PC-3 (cell line): ENCODE measurements at regions not wholly inside any gene's neighbourhood (a gene's known extent, or its start where the extent isn't known, plus 50 kb on each side); places are given as distances from the start of the nearest gene placed in this dataset.
"Not testable (repeated sequence)": the region's sequence is repeated elsewhere in the genome, so short reads cannot be mapped to it uniquely, and the experiment has no call there.

ENCODE experiments used
- ATAC-seq: fragments of 200-7000 bp; cut with Tn5 transposase; 2 replicates; pipeline ENCODE4 v1.9.1; 2020; ENCODE audit warnings: mild to moderate bottlenecking, moderate library complexity
- BruUV-seq: library from RNA; stranded (reverse); fragments of 400-500 nt; replicated peaks from 2 replicates; lab custom pipeline; 2021; lab: Mats Ljungman, UMichigan
- CTCF ChIA-PET: fragments of 300-600 bp; sonication (Branson Sonifier 250); formaldehyde crosslinking; loops from one replicate; lab custom pipeline; 2022; ENCODE audit warnings: antibody characterized with exemption; lab: Charles Lee
- POLR2A ChIA-PET: fragments of 300-600 bp; sonication (Branson Sonifier 250); formaldehyde crosslinking; loops from one replicate; lab custom pipeline; 2022; ENCODE audit warnings: antibody characterized with exemption; ENCODE audit not compliant: unreplicated experiment; lab: Charles Lee
- DNase-seq: peaks from one replicate; pipeline ENCODE4 v3.0.0-alpha.2; 2015
- H2AFZ ChIP-seq: fragments of 300-600 bp; sonication (generic); 2 replicates; pipeline ENCODE4 v1.6.0; 2016; ENCODE audit warnings: antibody characterized with exemption, low read length
- H3F3A ChIP-seq: fragments of 300-600 bp; sonication (generic); one replicate; pipeline ENCODE4 v1.6.0; 2017; ENCODE audit warnings: antibody characterized with exemption, low read length, control low read depth, mild to moderate bottlenecking; ENCODE audit not compliant: unreplicated experiment
- H3K27ac ChIP-seq: fragments of 300-600 bp; sonication (generic); 2 replicates; pipeline ENCODE4 v1.5.1; 2016; ENCODE audit warnings: mild to moderate bottlenecking, low read length
- H3K27me3 ChIP-seq: fragments of 300-600 bp; sonication (generic); 2 replicates; pipeline ENCODE4 v1.6.1; 2016; ENCODE audit warnings: low read length, mixed read lengths
- H3K36me3 ChIP-seq: fragments of 300-600 bp; sonication (generic); 2 replicates; pipeline ENCODE4 v1.6.1; 2016; ENCODE audit warnings: low read depth, mixed run types, low read length, mixed read lengths
- H3K4me1 ChIP-seq: fragments of 300-600 bp; sonication (generic); 2 replicates; pipeline ENCODE4 v1.5.1; 2016; ENCODE audit warnings: low read length; ENCODE audit not compliant: insufficient read depth
- H3K4me2 ChIP-seq: fragments of 300-600 bp; sonication (generic); 2 replicates; pipeline ENCODE4 v1.6.0; 2016; ENCODE audit warnings: low read length
- H3K4me3 ChIP-seq: fragments of 300-600 bp; sonication (generic); 2 replicates; pipeline ENCODE4 v1.5.1; 2016; ENCODE audit warnings: mild to moderate bottlenecking, low read length, mixed read lengths
- H3K79me2 ChIP-seq: fragments of 300-600 bp; sonication (generic); 2 replicates; pipeline ENCODE4 v1.6.1; 2017; ENCODE audit warnings: low read length, mixed read lengths
- H3K9ac ChIP-seq: fragments of 300-600 bp; sonication (generic); 2 replicates; pipeline ENCODE4 v1.6.0; 2016; ENCODE audit warnings: mild to moderate bottlenecking, low read length
- H3K9me2 ChIP-seq: fragments of 300-600 bp; sonication (generic); replicated peaks from 2 replicates; pipeline ENCODE4 v1.6.1; 2016; ENCODE audit warnings: mixed run types, low read length, mixed read lengths
- H3K9me3 ChIP-seq: fragments of 300-600 bp; sonication (generic); 2 replicates; pipeline ENCODE4 v1.6.1; 2016; ENCODE audit warnings: low read length, mixed read lengths
- H4K20me1 ChIP-seq: fragments of 300-600 bp; sonication (generic); 2 replicates; pipeline ENCODE4 v1.6.1; 2016; ENCODE audit warnings: low read length, mixed read lengths
- intact Hi-C: fragments of 100-400 bp; cut with micrococcal nuclease; formaldehyde crosslinking; loops from 2 replicates; pipeline ENCODE4 v1.9.0; 2023

DNA sequence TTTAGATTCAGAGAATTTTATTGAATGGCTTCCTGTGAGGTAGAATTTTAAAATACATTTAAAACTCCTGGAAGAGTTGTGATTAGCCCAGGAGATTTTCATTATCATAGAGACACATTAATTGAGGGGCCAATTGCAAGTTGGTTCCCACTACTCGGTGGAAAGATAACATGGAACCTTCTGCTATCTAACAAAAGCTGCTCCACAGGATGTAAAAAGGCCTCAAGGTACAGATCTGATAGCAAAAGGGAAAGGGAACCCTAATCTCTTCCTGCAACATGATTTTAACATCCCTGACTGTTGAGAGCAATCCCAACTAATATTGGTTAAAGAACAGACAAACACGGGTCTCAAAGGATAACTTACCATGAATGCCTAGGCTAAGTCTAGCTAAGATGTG, 312.3 kb downstream of the TUBA3C start:
- H3K4me3 ChIP-seq, H3K27me3 ChIP-seq, H3K27ac ChIP-seq, H3K79me2 ChIP-seq, H3K9me2 ChIP-seq, ATAC-seq, H3K36me3 ChIP-seq, CTCF ChIA-PET, POLR2A ChIA-PET, DNase-seq, H3K9ac ChIP-seq, H3F3A ChIP-seq, H3K9me3 ChIP-seq, H2AFZ ChIP-seq, intact Hi-C loops, H4K20me1 ChIP-seq, H3K4me1 ChIP-seq, H3K4me2 ChIP-seq, BruUV-seq: not testable (repeated sequence)

DNA sequence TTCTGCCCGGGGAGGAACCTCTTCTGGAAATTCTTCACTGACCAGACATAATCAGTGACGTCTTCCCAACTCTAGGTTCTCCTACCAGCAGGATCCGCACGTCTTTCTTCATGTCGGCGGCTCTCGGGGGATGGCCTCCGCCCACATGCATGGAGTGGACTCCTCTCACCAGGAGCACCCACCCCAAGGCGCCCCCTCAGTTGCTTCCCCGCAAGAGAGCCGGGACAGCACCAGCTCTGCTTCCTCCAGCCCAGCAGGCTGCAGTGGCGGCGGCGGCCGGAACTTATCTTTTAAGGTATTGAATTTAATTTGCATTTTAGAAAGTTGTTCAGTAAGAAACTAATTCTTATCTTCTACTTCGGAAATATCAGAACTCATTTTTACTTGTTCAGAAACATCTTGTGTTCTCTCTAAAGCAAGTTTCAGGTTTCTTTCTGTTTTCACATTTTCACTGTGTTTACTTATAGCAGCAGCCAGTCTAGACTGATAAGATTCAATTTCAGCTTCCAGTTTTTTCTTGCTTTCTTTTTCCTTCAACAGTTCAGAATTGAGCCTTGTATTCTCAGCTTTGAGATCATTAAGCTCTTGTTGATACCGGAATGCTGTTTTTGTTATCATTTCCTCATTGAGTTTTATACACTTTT, 343.5 kb downstream of the TUBA3C start:
- BruUV-seq, POLR2A ChIA-PET, H3K9ac ChIP-seq, H3K79me2 ChIP-seq, H3K27me3 ChIP-seq, H4K20me1 ChIP-seq, H3K36me3 ChIP-seq, DNase-seq, H3K27ac ChIP-seq, H3F3A ChIP-seq, ATAC-seq, H3K4me1 ChIP-seq, CTCF ChIA-PET, H2AFZ ChIP-seq, H3K4me2 ChIP-seq, intact Hi-C loops, H3K4me3 ChIP-seq, H3K9me3 ChIP-seq, H3K9me2 ChIP-seq: not testable (repeated sequence)

DNA sequence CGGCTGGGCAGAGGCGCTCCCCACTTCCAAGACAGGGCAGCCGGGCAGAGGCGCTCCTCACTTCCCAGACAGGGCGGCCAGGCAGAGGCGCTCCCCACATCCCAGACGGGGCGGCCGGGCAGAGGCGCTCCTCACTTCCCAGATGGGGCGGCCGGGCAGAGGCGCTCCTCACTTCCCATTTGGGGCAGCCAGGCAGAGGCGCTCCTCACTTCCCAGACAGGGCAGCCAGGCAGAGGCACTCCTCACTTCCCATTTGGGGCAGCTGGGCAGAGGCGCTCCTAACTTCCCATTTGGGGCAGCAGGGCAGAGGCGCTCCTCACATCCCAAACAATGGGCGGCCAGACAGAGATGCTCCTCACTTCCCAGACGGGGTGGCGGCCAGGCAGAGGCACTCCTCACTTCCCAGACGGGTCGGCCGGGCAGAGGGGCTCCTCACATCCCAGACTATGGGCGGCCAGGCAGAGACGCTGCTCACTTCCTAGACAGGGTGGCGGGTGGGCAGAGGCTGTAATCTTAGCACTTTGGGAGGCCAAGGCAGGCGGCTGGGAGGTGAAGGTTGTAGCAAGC, 344.4 kb downstream of the TUBA3C start:
- H3K9ac ChIP-seq, POLR2A ChIA-PET: not testable (repeated sequence)

DNA sequence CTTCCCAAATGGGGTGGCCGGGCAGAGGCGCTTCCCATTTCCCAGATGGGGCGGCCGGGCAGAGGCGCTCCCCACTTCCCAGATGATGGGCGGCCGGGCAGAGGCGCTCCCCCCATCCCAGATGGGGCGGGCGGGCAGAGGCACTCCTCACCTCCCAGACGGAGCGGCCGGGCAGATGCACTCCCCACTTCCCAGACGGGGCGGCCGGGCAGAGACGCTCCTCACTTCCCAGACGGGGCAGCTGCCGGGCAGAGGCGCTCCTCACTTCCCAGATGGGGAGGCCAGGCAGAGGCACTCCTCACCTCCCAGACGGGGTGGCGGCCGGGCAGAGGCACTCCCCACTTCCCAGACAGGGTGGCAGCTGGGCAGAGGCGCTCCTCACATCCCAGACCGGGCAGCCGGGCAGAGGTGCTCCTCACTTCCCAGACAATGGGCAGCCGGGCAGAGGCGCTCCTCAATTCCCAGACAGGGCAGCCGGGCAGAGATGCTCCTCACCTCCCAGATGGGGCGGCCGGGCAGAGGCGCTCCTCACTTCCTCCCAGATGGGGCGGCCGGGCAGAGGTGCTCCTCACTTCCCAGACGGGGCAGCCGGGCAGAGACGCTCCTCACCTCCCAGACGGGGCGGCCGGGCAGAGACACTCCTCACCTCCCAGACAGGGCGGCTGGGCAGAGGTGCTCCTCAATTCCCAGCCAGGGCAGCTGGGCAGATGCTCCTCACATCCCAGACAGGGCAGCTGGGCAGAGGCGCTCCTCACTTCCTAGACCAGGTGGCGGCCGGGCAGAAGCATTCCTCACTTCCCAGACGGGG, 345.0 kb downstream of the TUBA3C start:
- CTCF ChIA-PET, H3K36me3 ChIP-seq: not testable (repeated sequence)

More for the DNA sequence above, 344.4 kb downstream of the TUBA3C start:
- BruUV-seq, H3K36me3 ChIP-seq, DNase-seq, H3K9me2 ChIP-seq, H3K79me2 ChIP-seq, H3F3A ChIP-seq, H3K4me3 ChIP-seq, H3K27ac ChIP-seq, H4K20me1 ChIP-seq, H2AFZ ChIP-seq, H3K4me2 ChIP-seq, CTCF ChIA-PET, H3K4me1 ChIP-seq, ATAC-seq, intact Hi-C loops, H3K9me3 ChIP-seq, H3K27me3 ChIP-seq: not testable (repeated sequence)

DNA sequence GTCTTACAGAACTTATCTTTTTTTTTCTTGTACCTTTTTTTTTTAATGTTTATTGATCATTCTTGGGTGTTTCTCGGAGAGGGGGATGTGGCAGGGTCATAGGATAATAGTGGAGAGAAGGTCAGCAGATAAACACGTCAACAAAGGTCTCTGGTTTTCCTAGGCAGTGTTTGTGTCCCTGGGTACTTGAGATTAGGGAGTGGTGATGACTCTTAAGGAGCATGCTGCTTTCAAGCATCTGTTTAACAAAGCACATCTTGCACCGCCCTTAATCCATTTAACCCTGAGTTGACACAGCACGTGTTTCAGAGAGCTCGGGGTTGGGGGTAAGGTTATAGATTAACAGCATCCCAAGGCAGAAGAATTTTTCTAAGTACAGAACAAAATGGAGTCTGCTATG, 345.9 kb downstream of the TUBA3C start:
- H3K27ac ChIP-seq, H3F3A ChIP-seq, H3K4me1 ChIP-seq, intact Hi-C loops, H3K9me2 ChIP-seq, H3K9me3 ChIP-seq, H3K79me2 ChIP-seq, H3K4me3 ChIP-seq, CTCF ChIA-PET, H4K20me1 ChIP-seq, H3K9ac ChIP-seq, DNase-seq, H3K4me2 ChIP-seq, H2AFZ ChIP-seq, H3K27me3 ChIP-seq, BruUV-seq, H3K36me3 ChIP-seq, ATAC-seq, POLR2A ChIA-PET: not testable (repeated sequence)

More for the DNA sequence above, 345.0 kb downstream of the TUBA3C start:
- H3K9me3 ChIP-seq, H3K27ac ChIP-seq, BruUV-seq, H3K9me2 ChIP-seq, DNase-seq, ATAC-seq, H3K4me1 ChIP-seq, H3K4me3 ChIP-seq, H3K9ac ChIP-seq, H3K4me2 ChIP-seq, H2AFZ ChIP-seq, H4K20me1 ChIP-seq, H3K27me3 ChIP-seq, intact Hi-C loops, POLR2A ChIA-PET, H3F3A ChIP-seq, H3K79me2 ChIP-seq: not testable (repeated sequence)

DNA sequence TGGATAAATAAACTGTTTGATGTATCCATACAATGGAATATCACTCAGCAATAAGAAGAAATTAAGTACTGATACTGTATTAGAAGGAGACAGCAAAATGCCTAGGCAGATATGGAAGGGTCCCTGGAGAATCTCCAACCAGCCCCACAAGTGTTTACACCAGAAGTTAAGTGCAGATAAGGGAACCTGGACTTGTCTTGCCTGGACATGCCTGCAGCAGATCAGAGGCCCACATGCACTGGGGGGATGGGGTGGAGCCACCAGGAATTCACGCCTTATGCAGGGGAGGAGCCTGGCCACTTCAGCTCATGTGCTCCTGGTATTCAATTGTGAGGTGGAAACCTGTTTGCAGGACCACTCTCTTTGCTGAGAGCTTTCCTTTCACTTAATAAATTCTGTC, 356.9 kb downstream of the TUBA3C start:
- CTCF ChIA-PET, H3K9ac ChIP-seq, H3F3A ChIP-seq, H3K27me3 ChIP-seq, ATAC-seq, H3K4me3 ChIP-seq, H3K27ac ChIP-seq, H3K4me1 ChIP-seq, intact Hi-C loops, H2AFZ ChIP-seq, H3K36me3 ChIP-seq, DNase-seq, H3K9me3 ChIP-seq, POLR2A ChIA-PET, H3K9me2 ChIP-seq, H3K79me2 ChIP-seq, H4K20me1 ChIP-seq, BruUV-seq, H3K4me2 ChIP-seq: not testable (repeated sequence)
